Thymus (tissue), 11 donors: ENCODE measurements at regions not wholly inside any gene's neighbourhood (a gene's known extent, or its start where the extent isn't known, plus 50 kb on each side); places are given as distances from the start of the nearest gene placed in this dataset.
A peak's percentile ranks its signal among the peaks of the same experiment; 100 is the strongest.

Experiments
- DNase-seq, 9 donors: peaks; one replicate each; pipeline ENCODE4 v3.0.0-alpha.2; 2013; ENCODE audit warnings: low spot score in 9 of 9, low read depth in 6 of 9, missing footprints in 1 of 9
- H3K27ac ChIP-seq, 2 donors: one replicate each; pipeline ENCODE4 v1.5.1; 2013; ENCODE audit warnings: control low read depth in 1 of 2, low read depth in 1 of 2, low read length in 1 of 2, mild to moderate bottlenecking in 1 of 2, moderate library complexity in 1 of 2
- H3K27me3 ChIP-seq, 2 donors: one replicate each; pipeline ENCODE4 v1.5.1; 2013; ENCODE audit warnings: low read length in 1 of 2; ENCODE audit not compliant: control insufficient read depth in 2 of 2, insufficient read depth in 1 of 2
- H3K36me3 ChIP-seq, 2 donors: one replicate each; pipeline ENCODE4 v1.5.1; 2013; ENCODE audit warnings: low read length in 1 of 2, mild to moderate bottlenecking in 1 of 2, moderate library complexity in 1 of 2; ENCODE audit not compliant: control insufficient read depth in 2 of 2, insufficient read depth in 2 of 2
- H3K4me1 ChIP-seq, 2 donors: one replicate each; pipeline ENCODE4 v1.5.1; 2013; ENCODE audit warnings: low read length in 2 of 2; ENCODE audit not compliant: control insufficient read depth in 2 of 2, insufficient read depth in 2 of 2
- H3K4me3 ChIP-seq, 2 donors: one replicate each; pipeline ENCODE4 v1.5.1; 2013; ENCODE audit warnings: low read length in 2 of 2, control low read depth in 1 of 2, mild to moderate bottlenecking in 1 of 2
- H3K9me3 ChIP-seq, 2 donors: one replicate each; pipeline ENCODE4 v1.5.1; 2013; ENCODE audit warnings: low read length in 1 of 2, mild to moderate bottlenecking in 1 of 2; ENCODE audit not compliant: control insufficient read depth in 2 of 2, insufficient read depth in 1 of 2
- WGBS: extraction: QIAGEN DNeasy Blood & Tissue Kit; methylation state at CpG from one replicate; pipeline ENCODE4 v1.1.7; 2013; 5-methylcytosine and 5-hydroxymethylcytosine counted together
- donor health status: healthy.

DNA sequence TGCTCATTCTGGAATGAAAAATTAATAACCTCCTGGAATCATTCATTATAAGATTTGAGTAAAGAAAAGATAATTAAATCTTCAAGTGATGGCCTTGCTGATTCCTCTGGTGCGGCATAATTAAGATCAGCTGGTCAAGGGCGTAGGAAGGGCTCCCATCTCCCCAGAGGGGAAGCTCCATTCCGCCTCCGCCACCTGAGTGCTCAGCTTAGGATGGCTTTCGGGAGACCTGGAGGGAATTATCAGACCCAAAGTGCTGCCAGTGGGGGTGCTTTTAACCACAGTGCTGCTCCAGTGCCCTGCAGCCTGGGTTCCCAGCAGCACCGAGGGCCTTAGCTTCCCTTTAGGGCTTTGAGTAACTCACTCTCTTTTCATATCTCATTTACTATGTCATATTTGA lies 556.6 kb upstream of the RGMA start:
- no peak for DNase-seq
- H3K4me3 ChIP-seq, result no peak overlapping the region
- no peak overlapping the region for H3K27ac ChIP-seq
- H3K36me3 ChIP-seq, result no peaks in the 10 kb centered on the region
- H3K27me3 ChIP-seq, result no peaks in the 10 kb centered on the region
- H3K4me1 ChIP-seq, result no peaks in the 10 kb centered on the region
- H3K9me3 ChIP-seq, result no peaks in the 10 kb centered on the region
- 99% methylated on average over 6 of the region's 6 CpGs for WGBS

- no peak overlapping the region for H3K27ac ChIP-seq
- H3K4me3 ChIP-seq, result no peak overlapping the region
- no peak for DNase-seq
- H3K9me3 ChIP-seq, result no peaks in the 10 kb centered on the region
- H3K36me3 ChIP-seq, result no peaks in the 10 kb centered on the region
- no peaks in the 10 kb centered on the region for H3K27me3 ChIP-seq
- H3K4me1 ChIP-seq, result no peaks in the 10 kb centered on the region
These were observed 555.6 kb upstream of the RGMA start for GRCh38 chr15:93644595-93644994.

- no peaks in the 10 kb centered on the region for H3K9me3 ChIP-seq
- no peaks in the 10 kb centered on the region for H3K27me3 ChIP-seq
- no peaks in the 10 kb centered on the region for H3K4me1 ChIP-seq
- H3K36me3 ChIP-seq, result no peaks in the 10 kb centered on the region
- H3K4me3 ChIP-seq, result no peak overlapping the region
- no peak for DNase-seq
- 80% methylated on average over 4 of the region's 4 CpGs for WGBS
- H3K27ac ChIP-seq, result no peak overlapping the region
These were observed 551.5 kb upstream of the RGMA start for GRCh38 chr15:93640411-93640962.

GRCh38 chr15:93631958-93632618 lies 543.1 kb upstream of the RGMA start:
- no peaks in the 10 kb centered on the region for H3K4me1 ChIP-seq
- H3K27ac ChIP-seq, result no peak overlapping the region
- no peaks in the 10 kb centered on the region for H3K36me3 ChIP-seq
- 87% methylated on average over 9 of the region's 9 CpGs for WGBS
- H3K9me3 ChIP-seq, result no peaks in the 10 kb centered on the region
- no peak overlapping the region for H3K4me3 ChIP-seq
- no peaks in the 10 kb centered on the region for H3K27me3 ChIP-seq
- no peak for DNase-seq

- 63% methylated on average over 5 of the region's 5 CpGs for WGBS
- no peaks in the 10 kb centered on the region for H3K9me3 ChIP-seq
- no peak overlapping the region for H3K4me3 ChIP-seq
- no peak overlapping the region for H3K27ac ChIP-seq
- peak in 2 of 9 donors; percentile 4 to 41 for DNase-seq
- no peaks in the 10 kb centered on the region for H3K4me1 ChIP-seq
- no peaks in the 10 kb centered on the region for H3K36me3 ChIP-seq
- H3K27me3 ChIP-seq, result no peaks in the 10 kb centered on the region
These were observed 530.6 kb upstream of the RGMA start for GRCh38 chr15:93619597-93619996.

- Histone ChIP-seq H3K4me3 (no peak overlapping the region), H3K36me3 (no peaks in the 10 kb centered on the region), H3K9me3 (no peaks in the 10 kb centered on the region), H3K4me1 (no peaks in the 10 kb centered on the region), H3K27me3 (no peaks in the 10 kb centered on the region), H3K27ac (no peak overlapping the region)
- peak in 3 of 9 donors; percentile 3 to 25 (median 13) for DNase-seq
These were observed 528.4 kb upstream of the RGMA start for GRCh38 chr15:93617443-93617842.

- no peak overlapping the region for H3K27ac ChIP-seq
These were observed 525.5 kb upstream of the RGMA start for GRCh38 chr15:93614386-93615104.

GRCh38 chr15:93613386-93613785 lies 524.4 kb upstream of the RGMA start:
- Histone ChIP-seq H3K9me3 (no peaks in the 10 kb centered on the region), H3K36me3 (no peaks in the 10 kb centered on the region), H3K27me3 (no peaks in the 10 kb centered on the region), H3K4me1 (no peaks in the 10 kb centered on the region), H3K4me3 (no peak overlapping the region), H3K27ac (no peak overlapping the region)
- WGBS, result 96% methylated on average over 3 of the region's 3 CpGs
- DNase-seq, result no peak

More at GRCh38 chr15:93614386-93615104, 525.5 kb upstream of the RGMA start:
- no peaks in the 10 kb centered on the region for H3K27me3 ChIP-seq
- no peak for DNase-seq
- H3K4me1 ChIP-seq, result no peaks in the 10 kb centered on the region
- no peak overlapping the region for H3K4me3 ChIP-seq
- no peaks in the 10 kb centered on the region for H3K9me3 ChIP-seq
- no peaks in the 10 kb centered on the region for H3K36me3 ChIP-seq
- 91% methylated on average over 11 of the region's 11 CpGs for WGBS

DNA sequence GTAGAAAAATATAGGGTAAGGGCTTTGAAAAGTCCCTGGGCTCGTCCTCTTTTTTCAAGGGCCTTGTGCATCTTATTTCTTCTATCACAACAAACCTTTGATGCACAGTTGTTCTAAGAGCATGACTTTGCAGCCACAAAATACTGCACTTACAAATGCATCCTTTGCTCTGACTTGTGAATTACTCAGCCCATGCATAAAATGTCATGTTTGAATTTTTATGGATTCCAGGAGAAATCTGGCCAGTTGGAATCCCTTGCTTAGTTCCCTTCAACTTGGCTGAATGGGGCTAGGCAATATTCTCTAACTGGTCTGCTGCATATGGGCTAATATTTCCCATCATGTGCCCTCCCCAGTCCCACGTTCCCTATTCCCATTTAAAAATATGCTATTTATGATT lies 523.9 kb upstream of the RGMA start:
- H3K27ac ChIP-seq, result no peak overlapping the region
- no peaks in the 10 kb centered on the region for H3K9me3 ChIP-seq
- DNase-seq, result no peak
- 86% methylated on average over 2 of the region's 2 CpGs for WGBS
- no peaks in the 10 kb centered on the region for H3K27me3 ChIP-seq
- H3K4me1 ChIP-seq, result no peaks in the 10 kb centered on the region
- no peak overlapping the region for H3K4me3 ChIP-seq
- H3K36me3 ChIP-seq, result no peaks in the 10 kb centered on the region
